HepG2 (cell line): ENCODE measurements at regions not wholly inside any gene's neighbourhood (a gene's known extent, or its start where the extent isn't known, plus 50 kb on each side); places are given as distances from the start of the nearest gene placed in this dataset.

Experiments
- ATAC-seq: fragments of 200-7000 bp; cut with Tn5 transposase; 3 replicates; pipeline ENCODE4 v1.9.1; 2020; ENCODE audit warnings: mild to moderate bottlenecking, moderate library complexity
- BruUV-seq: library from RNA; stranded (reverse); fragments of 400-500 nt; replicated peaks from 2 replicates; lab custom pipeline; 2021; lab: Mats Ljungman, UMichigan
- CTCF ChIA-PET: fragments of 300-600 bp; formaldehyde crosslinking; extraction: SDS; loops from one replicate; lab custom pipeline; 2021; ENCODE audit warnings: low total read pairs, inconsistent platforms, low intra/inter-chr PET ratio; lab: Yijun Ruan, JAX
- POLR2A ChIA-PET: fragments of 350-600 bp; sonication (Branson Sonifier 250); formaldehyde crosslinking; loops from one replicate; lab custom pipeline; 2020; ENCODE audit warnings: antibody characterized with exemption, inconsistent platforms; lab: Yijun Ruan, JAX
- DNase-seq: peaks from one replicate; pipeline ENCODE4 v3.0.0-alpha.2; 2015; ENCODE audit warnings: low spot score
- FAIRE-seq: peaks from 3 replicates; lab custom pipeline; 2011; peaks lifted over from hg19 to GRCh38; lab: Jason Lieb, UNC
- H2AFZ ChIP-seq: one replicate; pipeline ENCODE4 v1.6.1; 2011; ENCODE audit warnings: low read length, inconsistent platforms
- H3K27ac ChIP-seq: fragments of 300-600 bp; 3 replicates; pipeline ENCODE4 v1.8.0; 2011; ENCODE audit warnings: mixed run types, mild to moderate bottlenecking, mixed read lengths, low read length, inconsistent platforms; ENCODE audit not compliant: insufficient read depth; ENCODE audit errors: extremely low read length
- H3K27me3 ChIP-seq, 2 experiments: fragments of 200-600 bp in 1 of 2; 2 replicates in 1 of 2; 3 replicates in 1 of 2; pipeline versions ENCODE4 v1.6.0 to v1.8.0; 2011; ENCODE audit warnings: low read length in 2 of 2, mild to moderate bottlenecking in 2 of 2, moderate library complexity in 2 of 2, inconsistent platforms in 1 of 2; ENCODE audit not compliant: insufficient read depth in 2 of 2, control insufficient read depth in 1 of 2
- H3K36me3 ChIP-seq, 2 experiments: fragments of 200-600 bp in 1 of 2; replicated peaks in 1 of 2; 2 replicates in 1 of 2; 3 replicates in 1 of 2; pipeline versions ENCODE4 v1.5.1 to v1.8.0; 2011; ENCODE audit warnings: low read length in 2 of 2, inconsistent platforms in 1 of 2; ENCODE audit not compliant: insufficient read depth in 2 of 2, control insufficient read depth in 1 of 2
- H3K4me1 ChIP-seq: 2 replicates; pipeline ENCODE4 v1.5.1; 2012; ENCODE audit warnings: low read length, inconsistent platforms; ENCODE audit not compliant: insufficient read depth
- H3K4me2 ChIP-seq: 2 replicates; pipeline ENCODE4 v1.6.0; 2011; ENCODE audit warnings: low read depth, low read length, inconsistent platforms
- H3K4me3 ChIP-seq, 3 experiments: fragments of 200-600 bp in 1 of 3; sonication (generic), shearing (Covaris generic) in 1 of 3; replicated peaks in 1 of 3; 2 replicates each; pipeline ENCODE4 v1.5.1; 2011 to 2016; ENCODE audit warnings: low read length in 3 of 3, inconsistent platforms in 2 of 3, low read depth in 2 of 3, mild to moderate bottlenecking in 2 of 3, control low read depth in 1 of 3, mixed read lengths in 1 of 3; ENCODE audit not compliant: insufficient read depth in 1 of 3
- H3K79me2 ChIP-seq: one replicate; pipeline ENCODE4 v1.6.1; 2011; ENCODE audit warnings: low read length, inconsistent platforms; ENCODE audit not compliant: insufficient read depth
- H3K9ac ChIP-seq: 2 replicates; pipeline ENCODE4 v1.6.0; 2011; ENCODE audit warnings: mild to moderate bottlenecking, low read depth, low read length, inconsistent platforms; ENCODE audit not compliant: insufficient read depth
- H3K9me3 ChIP-seq: 2 replicates; pipeline ENCODE4 v1.5.1; 2012; ENCODE audit warnings: mild to moderate bottlenecking, low read length
- H4K20me1 ChIP-seq: 2 replicates; pipeline ENCODE4 v1.6.0; 2011; ENCODE audit warnings: inconsistent platforms, mild to moderate bottlenecking, low read length, moderate library complexity; ENCODE audit not compliant: insufficient read depth
- ETV5 ChIP-seq: IDR thresholded peaks from 2 replicates; pipeline ENCODE4 v1.6.1; 2018; ENCODE audit warnings: missing biosample characterization, missing genetic modification reagents, inconsistent platforms, borderline replicate concordance
- FOXA1 ChIP-seq, 2 experiments: fragments of 450-650 bp in 1 of 2; sonication (generic) in 1 of 2; formaldehyde crosslinking in 1 of 2; IDR thresholded peaks; 2 replicates each; pipeline versions ENCODE4 v1.4.0 to v1.6.1; 2016 to 2020; ENCODE audit warnings: missing genetic modification reagents in 1 of 2
- FOXA3 ChIP-seq: IDR thresholded peaks from 2 replicates; pipeline ENCODE4 v1.6.1; 2016; ENCODE audit warnings: missing genetic modification reagents, missing compliant biosample characterization
- HNRNPK ChIP-seq: fragments of 200-400 bp; formaldehyde crosslinking; IDR thresholded peaks from 2 replicates; pipeline ENCODE4 v1.6.1; 2018; ENCODE audit warnings: low read length, low read depth, moderate library complexity, mild to moderate bottlenecking; ENCODE audit not compliant: poor library complexity, severe bottlenecking
- IKZF5 ChIP-seq: IDR thresholded peaks from 2 replicates; pipeline ENCODE4 v1.6.1; 2018; ENCODE audit warnings: missing genetic modification reagents, mild to moderate bottlenecking, missing compliant biosample characterization
- JARID2 ChIP-seq: sonication (generic); formaldehyde crosslinking; IDR thresholded peaks from 2 replicates; pipeline ENCODE4 v1.8.1; 2023; ENCODE audit warnings: missing genetic modification reagents, inconsistent platforms; ENCODE audit not compliant: insufficient replicate concordance
- JUND ChIP-seq: sonication (generic); formaldehyde crosslinking; IDR thresholded peaks from 2 replicates; pipeline ENCODE4 v1.8.0; 2022; ENCODE audit warnings: mild to moderate bottlenecking, missing genetic modification reagents
- KLF11 ChIP-seq: IDR thresholded peaks from 2 replicates; pipeline ENCODE4 v1.6.1; 2016; ENCODE audit warnings: missing compliant biosample characterization
- MAFF ChIP-seq: IDR thresholded peaks from 2 replicates; pipeline ENCODE4 v1.6.1; 2011; ENCODE audit warnings: low read depth, low read length, improper control_type of control experiment
- MTERF4 ChIP-seq: sonication (generic); formaldehyde crosslinking; IDR thresholded peaks from 2 replicates; pipeline ENCODE4 v1.8.0; 2023; ENCODE audit warnings: mild to moderate bottlenecking, missing genetic modification reagents
- NCOA5 ChIP-seq: sonication (generic); formaldehyde crosslinking; IDR thresholded peaks from 2 replicates; pipeline ENCODE4 v1.4.0; 2020; ENCODE audit warnings: missing genetic modification reagents
- PHF5A ChIP-seq: IDR thresholded peaks from one replicate; pipeline ENCODE4 v1.6.1; 2018; ENCODE audit warnings: low read depth, missing genetic modification reagents; ENCODE audit not compliant: unreplicated experiment
- SOX13 ChIP-seq, 3 experiments: fragments of 450-650 bp in 1 of 3; sonication (generic) in 1 of 3; formaldehyde crosslinking in 1 of 3; IDR thresholded peaks in 2 of 3; conservative IDR thresholded peaks in 1 of 3; 2 replicates each; pipeline versions ENCODE4 v1.5.0 to v1.6.1; 2016 to 2020; ENCODE audit warnings: antibody characterized with exemption in 1 of 3, mild to moderate bottlenecking in 1 of 3, missing compliant biosample characterization in 1 of 3, missing genetic modification reagents in 1 of 3, moderate library complexity in 1 of 3
- TRAFD1 ChIP-seq: sonication (generic); formaldehyde crosslinking; IDR thresholded peaks from 2 replicates; pipeline ENCODE4 v1.5.1; 2020; ENCODE audit warnings: missing genetic modification reagents, mild to moderate bottlenecking, borderline replicate concordance
- ZFYVE20 ChIP-seq: sonication (generic); formaldehyde crosslinking; IDR thresholded peaks from 2 replicates; pipeline ENCODE4 v1.8.0; 2023; ENCODE audit warnings: low read depth, mild to moderate bottlenecking, moderate library complexity, missing genetic modification reagents, borderline replicate concordance
- WGBS: methylation state at CpG from one replicate; pipeline ENCODE4 v1.1.6; 2017; ENCODE audit warnings: low lambda C conversion rate; 5-methylcytosine and 5-hydroxymethylcytosine counted together
- in situ Hi-C: cut with HindIII; loops from 2 replicates; pipeline ENCODE4 v1.10.0; 2017; ENCODE audit warnings: low pct_unique_long_range_greater_than_20kb; ENCODE audit not compliant: extremely low pct_ligation_motif_present
- intact Hi-C: fragments of 100-400 bp; cut with micrococcal nuclease; formaldehyde crosslinking; loops from one replicate; pipeline ENCODE4 v1.10.0; 2022; ENCODE audit not compliant: unreplicated experiment
- TF ChIP-seq, protein P1 (sequence below): sonication (generic); formaldehyde crosslinking; IDR thresholded peaks from 2 replicates; pipeline ENCODE4 v1.4.0; 2020; ENCODE audit warnings: mild to moderate bottlenecking, missing genetic modification reagents
- TF ChIP-seq, protein P2 (sequence below): sonication (generic); formaldehyde crosslinking; IDR thresholded peaks from 2 replicates; pipeline ENCODE4 v1.5.0; 2020; ENCODE audit warnings: missing genetic modification reagents
- TF ChIP-seq, protein P3 (sequence below): sonication (generic); formaldehyde crosslinking; IDR thresholded peaks from 2 replicates; pipeline ENCODE4 v1.5.1; 2020; ENCODE audit warnings: missing genetic modification reagents, mild to moderate bottlenecking, borderline replicate concordance

- CTCF ChIA-PET: no interaction called here
- H2AFZ ChIP-seq: no peak overlapping the region
- no peaks in the 10 kb centered on the region for H3K9me3 ChIP-seq
- BruUV-seq: no TSS peak
- H3K27me3 ChIP-seq: no peaks in the 10 kb centered on the region
- intact Hi-C loops: no loop called here
- WGBS: 3% methylated on average over 6 of the region's 6 CpGs
- no peaks in the 10 kb centered on the region for H3K36me3 ChIP-seq
- H3K4me3 ChIP-seq: no peak overlapping the region
- H3K27ac ChIP-seq: no peak overlapping the region
- in situ Hi-C loops: no loop called here
- H3K9ac ChIP-seq: no peak overlapping the region
- FAIRE-seq (no peak), DNase-seq (no peak), ATAC-seq (no peak)
- no peaks in the 10 kb centered on the region for H3K4me1 ChIP-seq
- no peaks in the 10 kb centered on the region for H3K79me2 ChIP-seq
- POLR2A ChIA-PET: no interaction called here
- no peak overlapping the region for H3K4me2 ChIP-seq
- H4K20me1 ChIP-seq: no peaks in the 10 kb centered on the region
- TF ChIP-seq, protein P1, sequence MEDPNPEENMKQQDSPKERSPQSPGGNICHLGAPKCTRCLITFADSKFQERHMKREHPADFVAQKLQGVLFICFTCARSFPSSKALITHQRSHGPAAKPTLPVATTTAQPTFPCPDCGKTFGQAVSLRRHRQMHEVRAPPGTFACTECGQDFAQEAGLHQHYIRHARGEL: no peak
- TF ChIP-seq HNRNPK: no peak
- TF ChIP-seq, protein P2, sequence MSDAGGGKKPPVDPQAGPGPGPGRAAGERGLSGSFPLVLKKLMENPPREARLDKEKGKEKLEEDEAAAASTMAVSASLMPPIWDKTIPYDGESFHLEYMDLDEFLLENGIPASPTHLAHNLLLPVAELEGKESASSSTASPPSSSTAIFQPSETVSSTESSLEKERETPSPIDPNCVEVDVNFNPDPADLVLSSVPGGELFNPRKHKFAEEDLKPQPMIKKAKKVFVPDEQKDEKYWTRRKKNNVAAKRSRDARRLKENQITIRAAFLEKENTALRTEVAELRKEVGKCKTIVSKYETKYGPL (CRISPR knock-in tag): no peak
- TF ChIP-seq NCOA5 (CRISPR knock-in tag): no peak
- TF ChIP-seq SOX13 (IDR thresholded peaks at IDR 0.05): no peak
- no peak for TF ChIP-seq SOX13 (CRISPR knock-in tag; conservative IDR thresholded peaks at IDR 0.05 in 1 of 2, IDR thresholded peaks at IDR 0.05 in 1 of 2)
- TF ChIP-seq, protein P3, sequence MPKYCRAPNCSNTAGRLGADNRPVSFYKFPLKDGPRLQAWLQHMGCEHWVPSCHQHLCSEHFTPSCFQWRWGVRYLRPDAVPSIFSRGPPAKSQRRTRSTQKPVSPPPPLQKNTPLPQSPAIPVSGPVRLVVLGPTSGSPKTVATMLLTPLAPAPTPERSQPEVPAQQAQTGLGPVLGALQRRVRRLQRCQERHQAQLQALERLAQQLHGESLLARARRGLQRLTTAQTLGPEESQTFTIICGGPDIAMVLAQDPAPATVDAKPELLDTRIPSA (CRISPR knock-in tag): no peak
- TF ChIP-seq ETV5 (CRISPR knock-in tag): no peak
- no peak for TF ChIP-seq KLF11 (CRISPR knock-in tag)
- TF ChIP-seq IKZF5: no peak
- no peak for TF ChIP-seq MAFF
- TF ChIP-seq PHF5A (CRISPR knock-in tag): no peak
- no peak for TF ChIP-seq MTERF4 (CRISPR knock-in tag)
- TF ChIP-seq ZFYVE20 (CRISPR knock-in tag): no peak
- no peak for TF ChIP-seq JARID2 (CRISPR knock-in tag)
- no peak for TF ChIP-seq FOXA3 (CRISPR knock-in tag)
- no peak for TF ChIP-seq FOXA1 (IDR thresholded peaks at IDR 0.05)
- TF ChIP-seq FOXA1 (CRISPR knock-in tag; IDR thresholded peaks at IDR 0.05): no peak
- TF ChIP-seq JUND (CRISPR knock-in tag): no peak
- TF ChIP-seq TRAFD1 (CRISPR knock-in tag): no peak
Observed at GRCh38 chr7:136053689-136054485, 76.7 kb upstream of the MTPN start.
